NCI-H146 (cell line): ENCODE measurements at regions not wholly inside any gene's neighbourhood (a gene's known extent, or its start where the extent isn't known, plus 50 kb on each side); places are given as distances from the start of the nearest gene placed in this dataset.

Experiments
- DNase-seq: peaks from one replicate; lab custom pipeline; 2025; lab: John Stamatoyannopoulos, UW

DNA sequence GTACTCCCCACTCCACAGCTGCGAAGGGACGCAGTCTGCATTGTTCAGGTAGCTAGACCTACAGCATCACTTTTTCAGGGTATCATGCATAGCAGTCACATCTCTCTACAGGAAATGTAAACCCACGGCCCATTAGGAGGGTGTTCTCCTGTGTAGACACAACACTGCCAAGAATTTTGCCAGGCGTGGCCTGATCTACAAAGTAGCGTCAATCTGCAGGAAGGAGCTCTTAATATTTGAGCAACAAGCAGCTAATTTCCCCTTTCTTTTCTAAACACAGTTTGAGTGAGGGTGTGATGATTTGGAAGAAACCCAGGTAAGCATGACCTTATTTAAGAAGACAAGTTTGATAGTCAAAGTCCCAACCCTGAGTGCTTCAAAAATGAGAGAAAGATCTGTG lies 419.0 kb downstream of the GADD45G start:
- no peak for DNase-seq

DNA sequence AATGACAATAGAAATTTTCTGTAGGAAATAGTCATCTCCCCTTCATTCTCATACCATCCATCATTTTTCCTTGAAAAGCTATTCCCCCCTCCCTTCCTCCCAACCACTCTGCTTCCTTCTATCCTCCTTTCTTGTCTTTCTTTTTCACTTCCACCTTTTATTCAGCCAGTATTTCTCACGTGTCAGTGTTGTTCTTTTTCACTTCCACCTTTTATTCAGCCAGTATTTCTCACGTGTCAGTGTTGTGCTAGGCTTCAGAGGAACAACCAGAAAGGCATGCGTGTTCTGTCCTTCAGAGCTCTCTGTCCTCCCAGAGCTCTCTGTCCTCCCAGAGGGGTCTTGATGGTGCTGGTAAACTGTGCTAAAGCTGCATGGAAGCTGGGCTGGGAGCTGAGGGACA lies 419.6 kb downstream of the GADD45G start:
- no peak for DNase-seq

DNA sequence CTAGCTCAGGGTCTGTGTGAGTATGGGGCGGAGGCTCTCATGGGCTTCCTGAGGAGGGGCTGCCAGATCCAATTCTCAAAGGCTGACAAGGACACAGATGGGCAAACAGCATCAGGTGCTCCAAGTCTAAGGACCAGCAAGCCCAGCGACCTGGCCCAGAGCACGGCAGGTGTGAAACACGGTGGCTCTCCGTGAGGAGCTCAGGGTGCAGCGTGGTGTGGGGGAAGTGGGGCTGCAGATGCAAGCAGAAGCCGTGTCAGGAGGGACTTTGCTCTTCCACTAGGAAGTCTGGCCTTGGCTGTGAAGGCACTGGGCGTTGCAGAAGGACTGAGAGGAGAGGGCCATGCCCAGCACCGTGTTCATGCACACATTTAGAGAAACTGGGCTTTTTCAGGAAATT lies 420.0 kb downstream of the GADD45G start:
- no peak for DNase-seq

DNA sequence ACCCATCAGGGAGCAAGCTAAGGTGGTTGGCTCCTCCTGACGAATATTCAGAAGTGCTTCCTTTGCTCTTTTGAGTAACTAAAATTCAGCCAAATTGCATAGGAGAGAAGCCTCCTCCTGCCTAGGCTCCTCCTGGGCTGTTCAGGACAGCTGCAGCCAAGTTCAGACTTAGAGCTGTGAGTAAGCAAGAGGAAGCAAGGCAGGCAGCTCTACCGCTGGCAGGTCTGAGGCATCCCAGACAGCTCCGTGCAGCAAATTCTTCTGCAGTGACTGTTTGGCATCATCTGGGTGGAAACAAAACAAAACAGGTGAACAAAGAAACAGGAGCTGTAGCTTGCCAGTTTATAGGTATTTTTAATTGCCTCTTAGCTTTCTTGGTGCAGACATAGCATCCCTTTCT lies 421.0 kb downstream of the GADD45G start:
- DNase-seq, result no peak

DNA sequence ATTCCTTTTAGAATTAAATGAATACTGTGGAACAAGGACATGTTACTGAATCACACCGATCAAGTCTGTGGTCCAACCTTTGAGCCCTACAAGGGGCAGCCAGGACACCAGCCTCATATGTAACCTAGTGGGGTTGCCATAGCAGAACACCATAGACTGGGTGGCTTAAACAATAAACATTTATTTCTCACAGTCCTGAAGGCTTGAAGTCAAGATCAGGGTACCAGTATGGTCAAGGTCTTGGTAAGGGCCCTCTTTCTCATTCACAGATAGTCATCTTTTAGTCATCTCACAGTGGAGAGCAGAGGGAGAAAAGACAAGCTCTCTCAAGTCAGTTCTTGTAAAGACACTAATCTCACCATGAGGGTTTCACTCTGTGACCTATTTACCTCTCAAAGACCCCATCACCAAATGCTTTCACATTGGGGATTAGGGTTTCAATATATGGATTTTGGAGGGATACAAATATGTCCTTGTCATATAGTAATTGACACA lies 422.5 kb downstream of the GADD45G start:
- no peak for DNase-seq

DNA sequence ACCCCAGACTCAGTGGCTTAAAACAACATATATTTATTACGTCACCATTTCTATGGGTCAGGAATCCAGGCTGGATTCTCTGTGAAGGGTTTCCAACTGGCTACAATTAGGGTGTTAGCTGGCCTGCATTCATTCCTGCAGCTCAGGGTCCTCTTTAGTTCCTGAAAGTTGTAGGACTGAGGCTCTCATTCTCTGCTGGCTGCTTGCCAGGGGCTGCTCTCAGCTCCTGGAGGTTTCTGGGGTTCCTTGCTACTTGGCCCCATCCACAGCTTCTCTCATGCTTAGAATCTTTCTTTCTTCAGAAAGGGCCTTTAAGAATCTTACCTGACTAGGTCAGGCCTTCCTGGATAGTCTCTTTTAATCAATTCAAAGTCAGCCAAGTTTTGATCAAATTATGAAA lies 424.6 kb downstream of the GADD45G start:
- no peak for DNase-seq

DNA sequence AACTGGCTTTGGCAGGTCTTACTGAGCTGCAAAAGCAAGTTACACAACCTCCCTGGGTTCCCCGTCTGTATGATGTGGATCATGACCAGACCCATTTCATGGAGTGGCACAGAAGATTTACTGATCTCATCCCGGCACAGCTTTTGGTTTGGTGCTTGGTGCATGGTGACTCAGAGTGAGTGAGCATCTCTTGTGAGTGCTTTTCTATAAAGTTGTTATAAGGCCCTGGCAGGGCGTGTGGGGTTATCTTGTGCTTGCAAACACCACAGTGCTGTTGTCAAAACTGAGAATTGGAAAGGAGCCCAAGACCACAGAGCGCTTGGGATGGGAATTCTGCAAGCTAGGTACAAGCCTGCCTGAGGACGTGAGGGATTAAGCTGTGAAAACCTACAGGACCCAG lies 425.2 kb downstream of the GADD45G start:
- DNase-seq, result no peak

DNA sequence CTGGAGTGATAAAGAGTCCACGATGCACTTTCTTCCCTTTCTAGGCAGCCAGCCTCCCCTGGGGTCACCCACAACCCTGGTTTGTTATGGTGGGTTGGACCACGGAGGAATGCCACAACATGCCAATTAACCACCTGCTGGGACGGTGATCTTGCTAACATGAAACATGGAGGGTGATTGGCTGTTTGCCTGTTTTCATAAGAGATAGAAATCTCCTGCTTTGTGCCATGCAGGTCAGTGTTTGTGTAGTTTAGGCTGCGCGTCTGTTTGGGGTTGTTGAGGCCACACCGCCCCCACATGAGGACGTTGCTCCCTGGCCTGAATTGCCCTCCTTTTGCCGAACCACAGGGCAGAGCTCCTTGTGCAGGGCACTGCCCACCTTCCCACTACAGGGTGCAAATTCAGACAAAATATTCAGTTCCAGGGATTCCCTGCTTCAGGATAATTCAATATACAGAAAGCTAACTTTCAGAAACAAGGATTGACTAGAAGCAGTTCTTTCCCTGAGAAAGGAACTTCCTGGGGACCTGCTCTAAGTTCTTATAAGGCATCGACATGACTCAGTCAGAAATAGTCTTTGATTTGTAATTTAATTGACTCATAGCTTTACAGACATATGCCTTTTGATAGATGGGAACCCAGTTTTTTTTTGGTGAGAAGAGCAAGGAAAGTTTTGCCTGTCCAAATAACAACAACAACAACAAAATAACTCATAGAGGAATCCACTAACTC lies 427.6 kb downstream of the GADD45G start:
- peak; percentile 12 for DNase-seq

DNA sequence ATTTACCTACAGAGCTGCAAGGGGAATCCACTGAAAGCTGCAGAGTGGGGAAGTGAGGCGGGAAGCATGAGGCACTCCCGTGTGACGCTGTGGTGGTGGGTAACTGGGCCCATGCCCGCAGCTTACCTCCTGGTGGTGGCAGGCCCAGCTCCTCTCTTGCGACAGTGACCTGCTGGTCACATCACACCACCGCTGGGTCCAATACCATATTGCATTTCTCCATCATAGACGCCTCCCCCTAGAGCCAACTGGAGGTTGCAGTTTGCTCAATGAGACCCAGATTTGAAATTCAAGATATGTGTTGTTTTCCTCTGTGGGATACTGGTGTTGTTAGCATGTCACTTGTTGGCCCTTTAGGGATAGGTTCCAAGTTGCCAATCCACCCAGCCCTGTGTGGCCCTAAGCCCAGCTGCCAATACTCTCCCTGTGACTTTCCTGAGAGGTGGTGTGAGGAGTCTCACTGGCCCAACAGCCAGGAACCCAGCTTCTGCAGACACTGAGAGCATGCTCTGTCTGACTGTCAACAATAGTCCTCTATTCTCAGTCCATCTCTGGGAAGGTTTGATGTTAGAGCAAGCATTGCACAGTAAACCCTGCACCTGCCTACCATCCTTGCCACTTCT lies 428.3 kb downstream of the GADD45G start:
- no peak for DNase-seq

DNA sequence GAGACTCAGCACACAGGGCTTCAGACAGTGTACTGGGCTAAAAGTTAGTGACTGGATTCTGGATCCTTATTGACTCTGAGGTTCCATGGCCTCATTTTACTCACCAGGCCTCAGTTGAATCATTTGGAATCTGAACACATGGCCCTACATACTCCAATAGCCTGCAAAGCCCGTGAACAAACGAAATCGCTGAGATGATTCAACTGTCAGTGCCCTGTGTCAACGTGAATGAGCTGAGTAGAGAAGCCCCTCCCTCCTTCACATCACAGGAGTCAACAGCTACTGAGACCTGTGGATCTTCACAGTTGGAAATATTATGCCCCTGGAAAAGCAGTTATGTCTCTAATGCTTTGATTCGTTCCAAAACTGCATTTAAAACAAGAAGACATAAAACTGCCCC lies 429.3 kb downstream of the GADD45G start:
- DNase-seq, result peak; percentile 13

DNA sequence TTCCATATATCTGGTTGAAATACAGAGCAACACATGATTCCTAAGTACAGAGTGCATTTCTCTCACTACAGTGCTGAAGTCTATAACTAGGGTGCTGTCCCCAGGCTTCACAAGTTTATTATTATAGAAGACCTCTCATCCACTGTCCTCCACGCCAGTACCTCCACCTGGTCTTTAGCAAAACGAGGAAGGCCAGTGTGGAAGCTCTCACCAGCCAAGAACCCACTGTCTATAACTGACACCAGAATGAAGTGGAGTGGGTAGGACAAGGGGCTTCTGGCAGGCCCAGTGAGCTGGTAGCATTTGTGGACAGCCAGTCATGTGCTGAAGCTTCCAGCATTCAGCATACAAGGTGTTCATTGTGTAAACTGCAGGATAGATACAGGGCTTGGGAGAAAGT lies 430.7 kb downstream of the GADD45G start:
- no peak for DNase-seq

DNA sequence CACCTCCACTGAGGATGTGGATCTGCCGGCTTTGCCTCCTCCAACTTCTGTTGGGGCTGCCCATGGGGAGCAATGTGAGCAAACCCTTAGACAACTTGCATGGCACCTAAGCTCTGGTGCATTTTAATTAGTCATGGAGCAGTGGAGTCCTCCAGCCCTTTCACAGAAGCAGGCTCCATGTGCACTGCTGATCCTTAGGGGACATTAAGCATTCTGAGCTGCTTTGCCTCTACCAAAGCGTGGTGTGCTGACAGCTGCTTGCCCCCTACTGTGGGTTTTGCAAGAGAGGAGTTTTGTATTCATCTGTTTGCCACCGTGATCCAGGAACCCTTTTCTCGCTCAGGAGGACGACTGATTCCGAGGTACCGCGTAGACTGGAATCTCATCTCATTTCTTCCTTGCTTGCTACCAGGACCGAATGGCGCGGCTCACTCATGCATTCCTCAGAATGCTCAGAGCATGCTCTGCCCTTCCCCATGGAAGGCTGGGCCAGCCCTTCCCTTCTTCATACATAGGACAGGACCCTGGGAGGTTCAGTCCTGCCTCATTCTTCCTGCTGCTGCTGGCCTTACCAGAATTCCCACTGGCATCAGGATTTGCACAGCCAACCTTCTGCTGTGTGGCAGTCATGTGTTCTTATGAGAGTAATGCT lies 432.5 kb downstream of the GADD45G start:
- DNase-seq, result peak; percentile 74

DNA sequence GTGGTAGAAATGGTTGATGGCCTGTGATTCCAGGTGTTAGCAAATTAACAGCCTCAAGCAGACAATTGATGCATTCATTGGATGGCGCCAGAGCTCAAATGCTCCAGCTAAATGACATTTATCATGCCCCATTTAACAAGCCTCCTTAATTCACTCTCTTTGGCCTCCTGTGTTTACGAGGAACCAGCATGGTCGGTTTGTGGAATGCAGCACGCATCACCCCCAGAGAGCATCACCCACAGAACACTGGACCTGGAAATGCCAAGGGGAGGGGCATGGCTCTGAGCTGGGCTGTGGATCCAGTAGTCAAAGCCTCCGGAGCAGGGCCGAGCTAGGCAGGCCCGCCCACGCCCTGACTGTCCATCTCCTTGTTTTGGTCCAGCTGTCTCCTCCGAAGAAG lies 434.0 kb downstream of the GADD45G start:
- DNase-seq, result peak; percentile 95

DNA sequence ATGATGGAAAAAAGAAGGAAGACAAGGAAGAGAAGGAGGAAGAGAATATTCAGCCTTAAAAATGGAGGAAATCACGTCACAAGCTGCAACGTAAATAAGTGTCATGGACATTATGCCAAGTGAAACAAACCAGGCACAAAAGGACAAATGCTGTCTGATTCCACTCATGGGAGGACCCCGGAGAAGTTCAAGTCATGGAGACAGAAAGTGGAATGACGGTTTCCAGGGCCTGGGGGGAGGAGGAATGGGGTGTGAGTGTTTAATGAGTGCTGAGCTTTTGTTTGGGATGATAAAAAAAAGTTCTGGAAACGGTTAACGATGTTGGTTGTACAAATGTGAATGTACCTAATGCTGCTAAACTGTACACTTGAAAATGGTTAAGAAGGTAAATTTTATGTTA lies 439.5 kb downstream of the GADD45G start:
- DNase-seq, result peak; percentile 78

DNA sequence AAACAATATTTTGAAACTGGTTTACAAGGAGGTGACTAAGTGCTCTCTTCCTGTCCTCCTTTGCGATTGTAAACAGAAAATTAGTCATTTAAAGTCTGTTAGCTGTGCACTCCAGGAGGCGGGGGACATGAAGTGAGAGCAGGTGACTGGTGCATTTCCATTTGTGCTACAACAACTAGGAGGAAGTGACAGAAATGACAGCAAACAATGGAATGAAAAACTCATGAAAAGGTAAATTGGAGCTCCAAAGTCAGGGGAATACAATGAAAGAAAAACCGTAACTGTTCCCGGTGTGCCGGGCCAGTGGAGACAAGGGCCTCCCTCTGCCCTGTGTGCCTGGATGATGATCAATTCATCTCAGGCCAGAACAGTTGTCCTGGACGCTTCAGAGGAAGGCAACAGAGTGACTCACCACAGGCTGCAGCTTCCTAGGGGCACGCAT lies 439.9 kb downstream of the GADD45G start:
- DNase-seq, result peak; percentile 96

DNA sequence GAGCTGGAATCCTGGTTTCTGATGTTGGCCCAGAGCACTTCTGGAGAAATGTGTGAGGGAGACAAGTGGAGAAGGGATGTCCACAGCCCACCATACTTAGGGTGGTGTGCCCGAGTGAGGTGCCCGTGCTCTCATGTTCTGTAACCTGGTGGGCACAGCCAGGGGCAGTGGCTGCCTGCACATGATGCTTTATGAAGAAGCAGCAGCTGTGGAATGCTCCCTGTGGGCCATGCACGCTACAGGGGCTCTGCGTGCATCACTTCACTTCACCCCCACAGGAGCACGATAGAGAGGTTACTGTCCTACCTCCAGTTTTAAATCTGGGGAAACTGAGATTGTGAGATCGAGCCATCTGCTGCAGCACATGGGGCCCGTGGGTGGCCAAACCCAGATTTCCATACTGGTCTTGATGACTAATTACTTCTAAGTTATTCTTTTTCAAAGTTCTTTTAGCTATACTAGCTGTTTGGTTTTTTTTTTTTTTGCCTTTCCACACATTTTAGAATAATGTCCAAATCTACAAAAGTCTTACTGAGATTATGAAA lies 441.6 kb downstream of the GADD45G start:
- DNase-seq, result no peak

DNA sequence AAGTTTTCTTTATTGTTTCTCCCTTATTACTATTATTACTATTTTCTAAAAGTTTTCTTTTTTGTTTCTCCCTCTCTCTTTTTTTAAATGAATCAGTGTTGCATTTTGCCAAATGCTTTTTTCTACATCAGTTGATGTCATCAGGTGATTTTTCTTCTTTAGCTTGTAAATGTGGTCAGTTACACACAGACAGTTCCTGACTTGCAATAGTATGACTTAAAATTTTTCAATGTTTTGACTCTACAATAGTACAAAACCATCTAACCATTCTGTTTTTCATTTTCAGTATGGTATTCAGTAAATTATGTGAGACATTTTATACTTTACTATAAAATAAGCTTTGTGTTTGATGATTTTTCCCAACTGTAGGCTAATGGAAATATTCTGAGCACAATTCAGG lies 443.0 kb downstream of the GADD45G start:
- no peak for DNase-seq

DNA sequence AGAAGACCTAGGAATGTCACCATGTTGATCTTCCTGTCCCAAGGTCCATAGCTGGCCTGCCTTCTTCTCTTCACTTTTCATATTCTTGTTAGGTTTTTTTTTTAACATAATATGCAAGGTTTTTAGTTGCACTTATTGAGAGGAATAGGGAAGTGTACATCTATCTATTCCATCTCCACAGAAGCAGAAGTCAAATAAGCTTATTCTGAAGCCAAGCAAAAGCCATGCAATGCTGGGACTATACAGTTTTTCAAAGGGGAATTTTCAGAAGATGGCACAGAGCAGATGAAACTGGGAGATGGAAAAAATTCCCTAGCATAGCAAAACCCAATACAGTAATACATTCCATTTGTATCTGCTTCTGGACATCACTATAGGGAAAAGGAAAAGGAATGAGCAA lies 447.6 kb downstream of the GADD45G start:
- DNase-seq, result no peak

DNA sequence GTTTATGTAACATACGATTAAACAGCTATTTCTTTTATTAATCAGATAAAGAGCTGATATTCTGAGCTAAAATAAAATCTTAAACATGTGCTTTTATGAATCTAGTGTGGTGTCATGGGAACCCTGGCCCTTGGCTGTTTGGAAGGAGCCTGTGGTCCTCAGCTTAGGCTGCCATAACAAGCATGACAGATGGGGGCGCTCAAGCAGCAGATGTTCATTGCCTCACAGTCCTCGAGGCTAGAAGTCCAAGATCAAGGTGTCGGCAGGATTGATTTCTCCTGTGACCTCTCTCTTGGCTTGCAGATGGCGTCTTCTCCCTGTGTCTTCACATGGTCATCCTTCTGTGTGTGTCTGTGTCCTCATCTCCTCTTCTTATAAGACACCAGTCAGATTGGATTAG lies 448.2 kb downstream of the GADD45G start:
- DNase-seq, result peak; percentile 6

DNA sequence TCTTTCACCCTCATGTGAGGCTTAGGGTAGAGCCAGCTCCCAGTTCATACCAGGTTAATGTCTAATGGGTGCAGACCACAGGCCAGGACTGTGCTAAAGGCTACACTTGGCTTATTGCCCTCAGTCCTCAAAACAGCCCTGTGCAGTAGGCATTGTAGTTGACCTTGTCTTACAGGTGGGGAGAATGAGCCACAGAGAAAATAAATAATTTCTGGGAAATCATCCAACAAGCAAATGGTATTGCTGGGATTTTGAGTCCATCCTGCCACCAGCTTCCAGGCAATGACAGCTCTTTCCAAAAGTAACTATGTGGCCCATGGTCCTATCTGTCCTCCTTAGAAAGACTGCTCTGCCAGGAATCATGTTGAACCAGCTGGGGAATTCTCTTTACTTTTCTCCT lies 450.0 kb downstream of the GADD45G start:
- DNase-seq, result no peak

DNA sequence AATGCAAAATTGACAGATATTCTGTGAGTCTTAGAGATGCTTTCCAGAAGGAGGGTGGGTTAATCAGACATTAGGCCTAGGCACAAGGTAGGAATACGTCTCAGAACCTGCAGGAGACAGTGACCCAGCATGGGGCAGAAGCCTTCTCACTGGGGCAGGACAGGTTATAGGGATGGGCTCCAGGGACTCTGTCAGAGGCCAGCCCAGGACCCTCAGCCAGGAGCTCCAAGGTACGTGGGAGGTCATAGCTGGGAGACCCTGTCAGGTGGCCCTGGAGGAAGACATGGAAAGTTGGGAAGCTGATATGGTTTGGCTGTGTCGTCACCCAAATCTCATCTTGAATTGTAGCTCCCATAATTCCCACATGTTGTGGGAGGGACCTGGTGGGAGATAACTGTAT lies 450.4 kb downstream of the GADD45G start:
- no peak for DNase-seq

DNA sequence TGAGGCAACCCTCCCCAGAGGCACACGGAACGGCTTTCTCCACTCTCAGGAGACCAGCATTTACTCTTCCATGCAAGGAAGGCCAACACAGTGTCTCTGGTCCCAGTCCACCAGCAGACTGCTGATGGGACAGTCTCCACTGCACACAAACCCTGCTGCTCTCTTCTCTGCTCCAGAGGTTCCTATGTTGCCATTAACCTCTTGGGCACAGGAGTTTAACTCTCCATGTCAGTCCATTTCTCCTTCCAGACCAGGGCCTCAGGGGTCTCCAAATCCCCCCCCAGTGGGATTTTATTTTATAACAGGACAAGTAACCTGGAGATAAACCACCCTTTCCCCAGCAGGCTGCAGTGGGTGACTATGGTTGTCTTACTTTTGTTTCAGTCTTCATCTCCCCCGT lies 452.5 kb downstream of the GADD45G start:
- DNase-seq, result no peak

DNA sequence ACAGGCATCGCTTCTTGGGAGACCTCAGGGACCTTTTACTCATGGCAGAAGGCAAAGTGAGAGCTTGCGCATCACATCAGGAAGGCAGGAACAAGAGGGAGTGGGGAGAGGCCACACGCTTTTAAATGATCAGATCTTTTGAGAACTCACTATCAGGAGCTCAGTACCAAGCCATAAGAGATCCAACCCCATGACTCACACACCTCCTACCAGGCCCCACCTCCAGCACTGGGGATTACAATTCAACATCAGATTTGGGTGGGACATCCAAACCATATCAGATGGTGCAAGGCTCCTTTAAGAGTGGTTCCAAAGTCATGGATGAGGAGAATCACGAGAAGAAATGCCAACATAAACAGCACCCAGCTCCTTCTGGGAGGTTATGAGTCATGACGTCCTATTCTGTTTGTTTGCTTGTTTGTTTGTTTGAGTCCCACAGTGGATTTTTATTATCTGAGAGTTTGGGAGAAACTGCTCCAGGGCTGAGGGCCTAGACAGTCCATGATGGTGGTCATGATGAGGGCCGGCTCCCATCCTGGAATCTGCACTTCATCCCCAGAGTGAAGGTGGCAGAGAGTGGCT lies 453.5 kb downstream of the GADD45G start:
- no peak for DNase-seq
